ENCODE measurements at regions not wholly inside any gene's neighbourhood (a gene's known extent, or its start where the extent isn't known, plus 50 kb on each side); places are given as distances from the start of the nearest gene placed in this dataset.

GRCh38 chr3:168624195-168624594 lies 528.5 kb upstream of the GOLIM4 start:
- no peak overlapping the region for H3K27ac ChIP-seq (ENCODE audit: low read depth in 1 of 2, low read length in 1 of 2)
- no peaks in the 10 kb centered on the region for H3K27me3 ChIP-seq (ENCODE audit: control insufficient read depth in 3 of 3, insufficient read depth in 3 of 3, low read length in 2 of 3)
- no peak overlapping the region for H3K9ac ChIP-seq (ENCODE audit: insufficient read depth in 1 of 2, low read length in 2 of 2)
- DNase-seq = no peak
- peaks cover 0 to 11% (median 0%) of the 10 kb centered on the region in 5 donors for H3K4me1 ChIP-seq (ENCODE audit: control insufficient read depth in 5 of 5, insufficient read depth in 5 of 5, low read length in 5 of 5)
- H3K36me3 ChIP-seq (ENCODE audit: control insufficient read depth in 4 of 4, insufficient read depth in 4 of 4, low read length in 4 of 4) = no peaks in the 10 kb centered on the region
- H3K9me3 ChIP-seq (ENCODE audit: control insufficient read depth in 4 of 4, insufficient read depth in 3 of 4, low read length in 3 of 4) = no peaks in the 10 kb centered on the region
- TF ChIP-seq, protein P1, sequence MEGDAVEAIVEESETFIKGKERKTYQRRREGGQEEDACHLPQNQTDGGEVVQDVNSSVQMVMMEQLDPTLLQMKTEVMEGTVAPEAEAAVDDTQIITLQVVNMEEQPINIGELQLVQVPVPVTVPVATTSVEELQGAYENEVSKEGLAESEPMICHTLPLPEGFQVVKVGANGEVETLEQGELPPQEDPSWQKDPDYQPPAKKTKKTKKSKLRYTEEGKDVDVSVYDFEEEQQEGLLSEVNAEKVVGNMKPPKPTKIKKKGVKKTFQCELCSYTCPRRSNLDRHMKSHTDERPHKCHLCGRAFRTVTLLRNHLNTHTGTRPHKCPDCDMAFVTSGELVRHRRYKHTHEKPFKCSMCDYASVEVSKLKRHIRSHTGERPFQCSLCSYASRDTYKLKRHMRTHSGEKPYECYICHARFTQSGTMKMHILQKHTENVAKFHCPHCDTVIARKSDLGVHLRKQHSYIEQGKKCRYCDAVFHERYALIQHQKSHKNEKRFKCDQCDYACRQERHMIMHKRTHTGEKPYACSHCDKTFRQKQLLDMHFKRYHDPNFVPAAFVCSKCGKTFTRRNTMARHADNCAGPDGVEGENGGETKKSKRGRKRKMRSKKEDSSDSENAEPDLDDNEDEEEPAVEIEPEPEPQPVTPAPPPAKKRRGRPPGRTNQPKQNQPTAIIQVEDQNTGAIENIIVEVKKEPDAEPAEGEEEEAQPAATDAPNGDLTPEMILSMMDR (IDR thresholded peaks at IDR 0.05; ENCODE audit: control extremely low read depth, extremely low read depth) = no peak
- H3K4me3 ChIP-seq = no peak overlapping the region
- no peak for ATAC-seq (ENCODE audit: insufficient read depth, low FRiP score)

DNA sequence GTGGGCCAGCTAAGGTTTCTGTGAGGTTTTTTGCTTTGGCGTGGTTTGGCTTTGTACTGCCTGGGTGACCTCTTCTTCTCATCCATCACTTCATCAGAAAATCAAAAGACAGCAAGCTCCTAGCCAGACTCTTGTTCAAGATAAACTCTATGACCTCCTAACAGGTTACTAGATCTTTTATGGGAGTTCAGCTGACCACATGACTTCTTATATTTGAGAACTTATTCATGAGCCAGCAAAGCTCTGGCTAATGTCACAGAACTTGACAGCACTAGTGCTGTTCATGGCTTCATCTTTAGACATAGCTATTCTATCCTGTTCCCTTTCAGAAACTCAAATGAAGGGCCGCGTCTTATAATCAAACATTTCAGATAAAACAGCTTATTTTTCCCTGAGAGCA lies 527.1 kb upstream of the GOLIM4 start:
- no peak for DNase-seq

DNA sequence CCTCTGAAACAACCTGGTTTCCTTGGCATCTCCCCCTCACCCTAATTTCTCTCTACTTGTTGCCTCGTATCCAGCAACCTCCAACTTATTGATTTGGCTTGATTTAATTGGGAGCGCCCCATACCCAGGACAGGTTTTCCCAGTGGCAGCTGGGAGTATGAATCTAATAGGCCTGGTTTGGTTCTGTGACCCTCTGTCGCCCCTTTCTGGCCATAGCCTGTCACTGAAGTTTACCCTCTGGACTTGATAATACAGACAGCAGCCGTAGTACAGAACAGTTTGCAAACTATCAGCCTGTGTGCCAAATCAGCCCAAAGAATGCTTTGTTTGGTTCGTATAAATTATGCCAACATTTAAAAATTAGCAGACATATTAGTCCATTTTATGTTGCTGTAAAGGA lies 525.1 kb upstream of the GOLIM4 start:
- DNase-seq (peak; percentile 40 to 53 (median 50)), ATAC-seq (ENCODE audit: insufficient read depth, low FRiP score) (no peak)
- no peaks in the 10 kb centered on the region for H3K36me3 ChIP-seq (ENCODE audit: control insufficient read depth in 4 of 4, insufficient read depth in 4 of 4, low read length in 4 of 4)
- peaks cover 0 to 11% (median 0%) of the 10 kb centered on the region in 5 donors for H3K4me1 ChIP-seq (ENCODE audit: control insufficient read depth in 5 of 5, insufficient read depth in 5 of 5, low read length in 5 of 5)
- no peak overlapping the region for H3K27ac ChIP-seq (ENCODE audit: low read depth in 1 of 2, low read length in 1 of 2)
- H3K4me3 ChIP-seq = no peak overlapping the region
- H3K9ac ChIP-seq (ENCODE audit: insufficient read depth in 1 of 2, low read length in 2 of 2) = no peak overlapping the region
- no peaks in the 10 kb centered on the region for H3K27me3 ChIP-seq (ENCODE audit: control insufficient read depth in 3 of 3, insufficient read depth in 3 of 3, low read length in 2 of 3)
- TF ChIP-seq, protein P1 (IDR thresholded peaks at IDR 0.05; ENCODE audit: control extremely low read depth, extremely low read depth) = no peak
- no peaks in the 10 kb centered on the region for H3K9me3 ChIP-seq (ENCODE audit: control insufficient read depth in 4 of 4, insufficient read depth in 3 of 4, low read length in 3 of 4)
- 70 to 74% methylated on average over 5 of the region's 5 CpGs for WGBS, 2 donors

More for the DNA sequence above, 527.1 kb upstream of the GOLIM4 start:
- TF ChIP-seq, protein P1 (IDR thresholded peaks at IDR 0.05; ENCODE audit: control extremely low read depth, extremely low read depth) = no peak
- 82 to 93% methylated on average over 3 of the region's 3 CpGs for WGBS, 2 donors
- Histone ChIP-seq H3K27ac (ENCODE audit: low read depth in 1 of 2, low read length in 1 of 2) (no peak overlapping the region), H3K9me3 (ENCODE audit: control insufficient read depth in 4 of 4, insufficient read depth in 3 of 4, low read length in 3 of 4) (no peaks in the 10 kb centered on the region), H3K4me1 (ENCODE audit: control insufficient read depth in 5 of 5, insufficient read depth in 5 of 5, low read length in 5 of 5) (peaks cover 0 to 11% (median 0%) of the 10 kb centered on the region in 5 donors), H3K27me3 (ENCODE audit: control insufficient read depth in 3 of 3, insufficient read depth in 3 of 3, low read length in 2 of 3) (no peaks in the 10 kb centered on the region), H3K9ac (ENCODE audit: insufficient read depth in 1 of 2, low read length in 2 of 2) (no peak overlapping the region), H3K36me3 (ENCODE audit: control insufficient read depth in 4 of 4, insufficient read depth in 4 of 4, low read length in 4 of 4) (no peaks in the 10 kb centered on the region), H3K4me3 (no peak overlapping the region)
- no peak for ATAC-seq (ENCODE audit: insufficient read depth, low FRiP score)

DNA sequence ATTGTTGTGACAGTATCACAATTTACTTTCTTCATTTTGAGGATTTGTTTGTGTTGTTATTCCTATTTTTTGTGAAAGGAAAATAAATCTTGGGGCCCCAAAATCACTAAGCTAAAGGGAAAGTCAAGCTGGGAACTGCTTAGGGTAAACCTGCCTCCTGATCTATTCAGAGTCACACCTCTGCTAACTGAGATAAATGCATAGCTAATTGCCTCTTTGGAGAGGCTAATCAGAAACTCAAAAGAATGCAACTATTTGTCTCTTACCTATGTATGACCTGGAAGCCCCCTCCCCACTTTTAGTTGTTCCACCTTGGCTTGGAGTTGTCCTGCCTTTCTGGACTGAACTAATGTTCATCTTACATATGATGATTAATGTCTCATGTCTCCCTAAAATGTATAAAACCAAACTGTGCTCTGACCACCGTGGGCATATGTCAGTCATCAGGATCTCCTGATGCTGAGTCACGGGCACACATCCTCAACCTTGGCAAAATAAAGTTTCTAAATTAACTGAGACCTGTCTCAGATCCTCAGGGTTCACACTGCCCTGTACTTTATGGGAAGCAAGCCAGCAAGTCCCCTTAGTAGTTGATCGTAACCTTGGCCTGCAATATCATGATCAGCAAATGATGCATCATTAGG lies 523.2 kb upstream of the GOLIM4 start:
- Histone ChIP-seq H3K9me3 (ENCODE audit: control insufficient read depth in 4 of 4, insufficient read depth in 3 of 4, low read length in 3 of 4) (no peaks in the 10 kb centered on the region), H3K9ac (ENCODE audit: insufficient read depth in 1 of 2, low read length in 2 of 2) (no peak overlapping the region), H3K4me1 (ENCODE audit: control insufficient read depth in 5 of 5, insufficient read depth in 5 of 5, low read length in 5 of 5) (peaks cover 0 to 10% (median 0%) of the 10 kb centered on the region in 5 donors), H3K4me3 (no peak overlapping the region), H3K27ac (ENCODE audit: low read depth in 1 of 2, low read length in 1 of 2) (no peak overlapping the region), H3K36me3 (ENCODE audit: control insufficient read depth in 4 of 4, insufficient read depth in 4 of 4, low read length in 4 of 4) (no peaks in the 10 kb centered on the region), H3K27me3 (ENCODE audit: control insufficient read depth in 3 of 3, insufficient read depth in 3 of 3, low read length in 2 of 3) (no peaks in the 10 kb centered on the region)
- DNase-seq = no peak
- WGBS, 2 donors = 64 to 67% methylated on average over 3 of the region's 3 CpGs
- no peak for ATAC-seq (ENCODE audit: insufficient read depth, low FRiP score)
- TF ChIP-seq, protein P1 (IDR thresholded peaks at IDR 0.05; ENCODE audit: control extremely low read depth, extremely low read depth) = no peak
